ENCODE measurements at regions not wholly inside any gene's neighbourhood (a gene's known extent, or its start where the extent isn't known, plus 50 kb on each side); places are given as distances from the start of the nearest gene placed in this dataset.
A peak's percentile ranks its signal among the peaks of the same experiment; 100 is the strongest.

GRCh38 chr12:73486256-73486655 is 1051.4 kb upstream of the ATXN7L3B start:
- ATAC-seq = no peak
- no peak for TF ChIP-seq EZH2phosphoT487 (IDR thresholded peaks at IDR 0.05; ENCODE audit: unreplicated experiment)
- no peak; the same call in 1 of the 2 replicates for TF ChIP-seq NANOG (IDR thresholded peaks at IDR 0.05; ENCODE audit: borderline replicate concordance)
- TF ChIP-seq, protein P1, sequence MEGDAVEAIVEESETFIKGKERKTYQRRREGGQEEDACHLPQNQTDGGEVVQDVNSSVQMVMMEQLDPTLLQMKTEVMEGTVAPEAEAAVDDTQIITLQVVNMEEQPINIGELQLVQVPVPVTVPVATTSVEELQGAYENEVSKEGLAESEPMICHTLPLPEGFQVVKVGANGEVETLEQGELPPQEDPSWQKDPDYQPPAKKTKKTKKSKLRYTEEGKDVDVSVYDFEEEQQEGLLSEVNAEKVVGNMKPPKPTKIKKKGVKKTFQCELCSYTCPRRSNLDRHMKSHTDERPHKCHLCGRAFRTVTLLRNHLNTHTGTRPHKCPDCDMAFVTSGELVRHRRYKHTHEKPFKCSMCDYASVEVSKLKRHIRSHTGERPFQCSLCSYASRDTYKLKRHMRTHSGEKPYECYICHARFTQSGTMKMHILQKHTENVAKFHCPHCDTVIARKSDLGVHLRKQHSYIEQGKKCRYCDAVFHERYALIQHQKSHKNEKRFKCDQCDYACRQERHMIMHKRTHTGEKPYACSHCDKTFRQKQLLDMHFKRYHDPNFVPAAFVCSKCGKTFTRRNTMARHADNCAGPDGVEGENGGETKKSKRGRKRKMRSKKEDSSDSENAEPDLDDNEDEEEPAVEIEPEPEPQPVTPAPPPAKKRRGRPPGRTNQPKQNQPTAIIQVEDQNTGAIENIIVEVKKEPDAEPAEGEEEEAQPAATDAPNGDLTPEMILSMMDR (conservative IDR thresholded peaks at IDR 0.05; ENCODE audit: low read depth in 2 of 2) = no peak
- TF ChIP-seq ZNF114 (CRISPR knock-in tag; IDR thresholded peaks at IDR 0.05) = no peak
- TF ChIP-seq EZH2 (IDR thresholded peaks at IDR 0.05; ENCODE audit: low read depth, unreplicated experiment) = no peak
- TF ChIP-seq, protein P2, sequence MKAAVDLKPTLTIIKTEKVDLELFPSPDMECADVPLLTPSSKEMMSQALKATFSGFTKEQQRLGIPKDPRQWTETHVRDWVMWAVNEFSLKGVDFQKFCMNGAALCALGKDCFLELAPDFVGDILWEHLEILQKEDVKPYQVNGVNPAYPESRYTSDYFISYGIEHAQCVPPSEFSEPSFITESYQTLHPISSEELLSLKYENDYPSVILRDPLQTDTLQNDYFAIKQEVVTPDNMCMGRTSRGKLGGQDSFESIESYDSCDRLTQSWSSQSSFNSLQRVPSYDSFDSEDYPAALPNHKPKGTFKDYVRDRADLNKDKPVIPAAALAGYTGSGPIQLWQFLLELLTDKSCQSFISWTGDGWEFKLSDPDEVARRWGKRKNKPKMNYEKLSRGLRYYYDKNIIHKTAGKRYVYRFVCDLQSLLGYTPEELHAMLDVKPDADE (IDR thresholded peaks at IDR 0.05) = no peak
- TF ChIP-seq REST (IDR thresholded peaks at IDR 0.05; ENCODE audit: unreplicated experiment) = no peak
- no peak for TF ChIP-seq POLR2AphosphoS5 (IDR thresholded peaks at IDR 0.05; ENCODE audit: low read depth)
- no peak for TF ChIP-seq JUNB (IDR thresholded peaks at IDR 0.05; ENCODE audit: unreplicated experiment)
- TF ChIP-seq, protein P3, sequence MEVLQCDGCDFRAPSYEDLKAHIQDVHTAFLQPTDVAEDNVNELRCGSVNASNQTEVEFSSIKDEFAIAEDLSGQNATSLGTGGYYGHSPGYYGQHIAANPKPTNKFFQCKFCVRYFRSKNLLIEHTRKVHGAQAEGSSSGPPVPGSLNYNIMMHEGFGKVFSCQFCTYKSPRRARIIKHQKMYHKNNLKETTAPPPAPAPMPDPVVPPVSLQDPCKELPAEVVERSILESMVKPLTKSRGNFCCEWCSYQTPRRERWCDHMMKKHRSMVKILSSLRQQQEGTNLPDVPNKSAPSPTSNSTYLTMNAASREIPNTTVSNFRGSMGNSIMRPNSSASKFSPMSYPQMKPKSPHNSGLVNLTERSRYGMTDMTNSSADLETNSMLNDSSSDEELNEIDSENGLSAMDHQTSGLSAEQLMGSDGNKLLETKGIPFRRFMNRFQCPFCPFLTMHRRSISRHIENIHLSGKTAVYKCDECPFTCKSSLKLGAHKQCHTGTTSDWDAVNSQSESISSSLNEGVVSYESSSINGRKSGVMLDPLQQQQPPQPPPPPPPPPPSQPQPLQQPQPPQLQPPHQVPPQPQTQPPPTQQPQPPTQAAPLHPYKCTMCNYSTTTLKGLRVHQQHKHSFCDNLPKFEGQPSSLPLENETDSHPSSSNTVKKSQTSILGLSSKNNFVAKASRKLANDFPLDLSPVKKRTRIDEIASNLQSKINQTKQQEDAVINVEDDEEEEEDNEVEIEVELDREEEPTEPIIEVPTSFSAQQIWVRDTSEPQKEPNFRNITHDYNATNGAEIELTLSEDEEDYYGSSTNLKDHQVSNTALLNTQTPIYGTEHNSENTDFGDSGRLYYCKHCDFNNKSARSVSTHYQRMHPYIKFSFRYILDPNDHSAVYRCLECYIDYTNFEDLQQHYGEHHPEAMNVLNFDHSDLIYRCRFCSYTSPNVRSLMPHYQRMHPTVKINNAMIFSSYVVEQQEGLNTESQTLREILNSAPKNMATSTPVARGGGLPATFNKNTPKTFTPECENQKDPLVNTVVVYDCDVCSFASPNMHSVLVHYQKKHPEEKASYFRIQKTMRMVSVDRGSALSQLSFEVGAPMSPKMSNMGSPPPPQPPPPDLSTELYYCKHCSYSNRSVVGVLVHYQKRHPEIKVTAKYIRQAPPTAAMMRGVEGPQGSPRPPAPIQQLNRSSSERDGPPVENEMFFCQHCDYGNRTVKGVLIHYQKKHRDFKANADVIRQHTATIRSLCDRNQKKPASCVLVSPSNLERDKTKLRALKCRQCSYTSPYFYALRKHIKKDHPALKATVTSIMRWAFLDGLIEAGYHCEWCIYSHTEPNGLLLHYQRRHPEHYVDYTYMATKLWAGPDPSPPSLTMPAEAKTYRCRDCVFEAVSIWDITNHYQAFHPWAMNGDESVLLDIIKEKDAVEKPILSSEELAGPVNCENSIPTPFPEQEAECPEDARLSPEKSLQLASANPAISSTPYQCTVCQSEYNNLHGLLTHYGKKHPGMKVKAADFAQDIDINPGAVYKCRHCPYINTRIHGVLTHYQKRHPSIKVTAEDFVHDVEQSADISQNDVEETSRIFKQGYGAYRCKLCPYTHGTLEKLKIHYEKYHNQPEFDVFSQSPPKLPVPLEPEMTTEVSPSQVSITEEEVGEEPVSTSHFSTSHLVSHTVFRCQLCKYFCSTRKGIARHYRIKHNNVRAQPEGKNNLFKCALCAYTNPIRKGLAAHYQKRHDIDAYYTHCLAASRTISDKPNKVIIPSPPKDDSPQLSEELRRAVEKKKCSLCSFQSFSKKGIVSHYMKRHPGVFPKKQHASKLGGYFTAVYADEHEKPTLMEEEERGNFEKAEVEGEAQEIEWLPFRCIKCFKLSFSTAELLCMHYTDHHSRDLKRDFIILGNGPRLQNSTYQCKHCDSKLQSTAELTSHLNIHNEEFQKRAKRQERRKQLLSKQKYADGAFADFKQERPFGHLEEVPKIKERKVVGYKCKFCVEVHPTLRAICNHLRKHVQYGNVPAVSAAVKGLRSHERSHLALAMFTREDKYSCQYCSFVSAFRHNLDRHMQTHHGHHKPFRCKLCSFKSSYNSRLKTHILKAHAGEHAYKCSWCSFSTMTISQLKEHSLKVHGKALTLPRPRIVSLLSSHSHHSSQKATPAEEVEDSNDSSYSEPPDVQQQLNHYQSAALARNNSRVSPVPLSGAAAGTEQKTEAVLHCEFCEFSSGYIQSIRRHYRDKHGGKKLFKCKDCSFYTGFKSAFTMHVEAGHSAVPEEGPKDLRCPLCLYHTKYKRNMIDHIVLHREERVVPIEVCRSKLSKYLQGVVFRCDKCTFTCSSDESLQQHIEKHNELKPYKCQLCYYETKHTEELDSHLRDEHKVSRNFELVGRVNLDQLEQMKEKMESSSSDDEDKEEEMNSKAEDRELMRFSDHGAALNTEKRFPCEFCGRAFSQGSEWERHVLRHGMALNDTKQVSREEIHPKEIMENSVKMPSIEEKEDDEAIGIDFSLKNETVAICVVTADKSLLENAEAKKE (CRISPR knock-in tag; IDR thresholded peaks at IDR 0.05) = no peak
- no peak for TF ChIP-seq ZNF331 (CRISPR knock-in tag; IDR thresholded peaks at IDR 0.05; ENCODE audit: low read depth)
- TF ChIP-seq CREB1 (CRISPR knock-in tag; IDR thresholded peaks at IDR 0.05; ENCODE audit: low read depth) = no peak
- TF ChIP-seq STAT1 (IDR thresholded peaks at IDR 0.05; ENCODE audit: unreplicated experiment) = no peak
- peaks cover 3% of the 10 kb centered on the region; the same call in 1 of the 2 replicates for H3K9me2 ChIP-seq (ENCODE audit: insufficient read depth)

More at GRCh38 chr12:73486256-73486655, 1051.4 kb upstream of the ATXN7L3B start:
- Mint-ChIP-seq H3K27ac (0 out of 2 replicates have a peak overlapping the region, but pooled peaks have one; percentile 9), H3K27me3 (ENCODE audit: insufficient read depth, low read depth, poor library complexity) (peaks cover 2% of the 10 kb centered on the region), H3K36me3 (ENCODE audit: low read depth) (peaks cover 17% of the 10 kb centered on the region), H3K4me1 (peaks cover 20% of the 10 kb centered on the region), H3K9me3 (peaks cover 15% of the 10 kb centered on the region), H3K4me3 (peak overlapping the region; percentile 0; the same call in 1 of the 3 replicates)
- Histone ChIP-seq H3F3A (replicated peaks; ENCODE audit: low read depth) (no peaks in the 10 kb centered on the region), H3K79me2 (replicated peaks; ENCODE audit: insufficient read depth) (no peaks in the 10 kb centered on the region), H3K27ac (ENCODE audit: low read depth) (no peak overlapping the region), H3K4me2 (peak overlapping the region; percentile 49), H3K27me3 (ENCODE audit: insufficient read depth) (no peaks in the 10 kb centered on the region), H3K36me3 (ENCODE audit: insufficient read depth) (no peaks in the 10 kb centered on the region; the same call in 1 of the 2 replicates), H4K20me1 (replicated peaks; ENCODE audit: insufficient read depth) (no peaks in the 10 kb centered on the region), H3K4me1 (ENCODE audit: insufficient read depth) (peaks cover 24% of the 10 kb centered on the region), H2AFZ (no peak overlapping the region), H3K4me3 (0 out of 2 replicates have a peak overlapping the region, but pooled peaks have one; percentile 5)
- peak; percentile 27 for DNase-seq (ENCODE audit: low spot score)

All from GM23338 (cell line).